ENCODE measurements at regions not wholly inside any gene's neighbourhood (a gene's known extent, or its start where the extent isn't known, plus 50 kb on each side); places are given as distances from the start of the nearest gene placed in this dataset.

GRCh38 chr4:132275583-132276121 lies 873.4 kb upstream of the PCDH10 start:
- no peak overlapping the region for H4K91ac ChIP-seq (ENCODE audit: insufficient read length, low read depth, low read length)
- no peak overlapping the region for H2AFZ ChIP-seq (ENCODE audit: low read length)
- H3K79me1 ChIP-seq (ENCODE audit: insufficient read depth, low read depth, low read length, poor library complexity, severe bottlenecking): no peaks in the 10 kb centered on the region
- H3K9ac ChIP-seq (ENCODE audit: extremely low read depth, insufficient read length, low read length): no peak overlapping the region
- no peak overlapping the region for H3K14ac ChIP-seq (ENCODE audit: insufficient read depth, low read length)
- H3K4ac ChIP-seq (ENCODE audit: low read depth, low read length): no peak overlapping the region
- no peak overlapping the region for H2BK20ac ChIP-seq (ENCODE audit: low read depth, low read length, poor library complexity, severe bottlenecking)
- H3K27ac ChIP-seq (ENCODE audit: insufficient read length, low read depth, low read length): no peak overlapping the region
- H3K23ac ChIP-seq (ENCODE audit: insufficient read length, low read depth, low read length): no peak overlapping the region
- no peak for DNase-seq
- no peaks in the 10 kb centered on the region for H4K20me1 ChIP-seq (ENCODE audit: control insufficient read depth, insufficient read depth, insufficient read length)
- H3K79me2 ChIP-seq (ENCODE audit: insufficient read depth, low read length): no peaks in the 10 kb centered on the region
- no peaks in the 10 kb centered on the region for H3K4me1 ChIP-seq (ENCODE audit: insufficient read depth, low read length)
- Mint-ChIP-seq H3K4me3 (no peak overlapping the region), H3K27me3 (ENCODE audit: low read depth) (no peaks in the 10 kb centered on the region; the same call in 1 of the 2 replicates), H3K27ac (no peak overlapping the region), H3K4me1 (no peaks in the 10 kb centered on the region), H3K36me3 (ENCODE audit: insufficient read depth in 1 of 3, low read depth in 3 of 3) (peaks cover 4 to 21% (median 8%) of the 10 kb centered on the region in 3 experiments; a peak in 6 of 7 replicates), H3K9me3 (peaks cover 4 to 11% of the 10 kb centered on the region in 2 experiments; a peak in 4 of 5 replicates)
- no peak overlapping the region for H4K5ac ChIP-seq (ENCODE audit: insufficient read length, low read depth, low read length)
- TF ChIP-seq, protein P1, sequence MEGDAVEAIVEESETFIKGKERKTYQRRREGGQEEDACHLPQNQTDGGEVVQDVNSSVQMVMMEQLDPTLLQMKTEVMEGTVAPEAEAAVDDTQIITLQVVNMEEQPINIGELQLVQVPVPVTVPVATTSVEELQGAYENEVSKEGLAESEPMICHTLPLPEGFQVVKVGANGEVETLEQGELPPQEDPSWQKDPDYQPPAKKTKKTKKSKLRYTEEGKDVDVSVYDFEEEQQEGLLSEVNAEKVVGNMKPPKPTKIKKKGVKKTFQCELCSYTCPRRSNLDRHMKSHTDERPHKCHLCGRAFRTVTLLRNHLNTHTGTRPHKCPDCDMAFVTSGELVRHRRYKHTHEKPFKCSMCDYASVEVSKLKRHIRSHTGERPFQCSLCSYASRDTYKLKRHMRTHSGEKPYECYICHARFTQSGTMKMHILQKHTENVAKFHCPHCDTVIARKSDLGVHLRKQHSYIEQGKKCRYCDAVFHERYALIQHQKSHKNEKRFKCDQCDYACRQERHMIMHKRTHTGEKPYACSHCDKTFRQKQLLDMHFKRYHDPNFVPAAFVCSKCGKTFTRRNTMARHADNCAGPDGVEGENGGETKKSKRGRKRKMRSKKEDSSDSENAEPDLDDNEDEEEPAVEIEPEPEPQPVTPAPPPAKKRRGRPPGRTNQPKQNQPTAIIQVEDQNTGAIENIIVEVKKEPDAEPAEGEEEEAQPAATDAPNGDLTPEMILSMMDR (conservative IDR thresholded peaks at IDR 0.05): no peak
- no peak overlapping the region for H3K18ac ChIP-seq (ENCODE audit: insufficient read length, low read depth, low read length)
- no peak overlapping the region for H3K56ac ChIP-seq (ENCODE audit: insufficient read length, low read depth, low read length)
- H3T11ph ChIP-seq (ENCODE audit: low read length): no peak overlapping the region
- peaks cover 3% of the 10 kb centered on the region for H3K9me3 ChIP-seq (ENCODE audit: control insufficient read depth, low read depth, low read length)
- no peak overlapping the region for H2AK5ac ChIP-seq (ENCODE audit: insufficient read length, low read length)
- H2BK12ac ChIP-seq (ENCODE audit: insufficient read length, low read depth, low read length): no peak overlapping the region
- H3K27me3 ChIP-seq (ENCODE audit: insufficient read depth, low read length): no peaks in the 10 kb centered on the region
- H3K23me2 ChIP-seq (ENCODE audit: insufficient read length, low read depth, low read length, poor library complexity, severe bottlenecking): no peaks in the 10 kb centered on the region
- no peak overlapping the region for H4K8ac ChIP-seq (replicated peaks; ENCODE audit: insufficient read length, low read depth, low read length)
- no peak overlapping the region for H2BK15ac ChIP-seq (ENCODE audit: low read depth, low read length)
- H3K4me2 ChIP-seq (ENCODE audit: insufficient read depth, insufficient read length, low read length): no peak overlapping the region
- H2BK5ac ChIP-seq (ENCODE audit: insufficient read length, low read length): no peak overlapping the region
- no peak overlapping the region for H2BK120ac ChIP-seq (ENCODE audit: low read depth, low read length, poor library complexity, severe bottlenecking)
- no CpG with 5 or more reads among the region's 1 CpG for WGBS (ENCODE audit: extremely low coverage, insufficient read length, low lambda C conversion rate)
